K562 (cell line): ENCODE measurements at regions not wholly inside any gene's neighbourhood (a gene's known extent, or its start where the extent isn't known, plus 50 kb on each side); places are given as distances from the start of the nearest gene placed in this dataset.
A peak's percentile ranks its signal among the peaks of the same experiment; 100 is the strongest.

ENCODE experiments used
- ATAC-seq: fragments of 200-7000 bp; cut with Tn5 transposase; 3 replicates; pipeline ENCODE4 v1.9.1; 2020; ENCODE audit warnings: moderate library complexity
- BruUV-seq: library from RNA; stranded (reverse); fragments of 400-500 nt; replicated peaks from 2 replicates; lab custom pipeline; 2021; lab: Mats Ljungman, UMichigan
- CTCF ChIA-PET: fragments of 300-600 bp; formaldehyde crosslinking; extraction: SDS; loops from one replicate; lab custom pipeline; 2021; ENCODE audit warnings: low intra/inter-chr PET ratio; lab: Yijun Ruan, JAX
- POLR2A ChIA-PET: fragments of 300-600, 350-650 bp; sonication (Branson Sonifier 250); formaldehyde crosslinking; extraction: SDS; loops from one replicate; lab custom pipeline; 2021; ENCODE audit warnings: antibody characterized with exemption, inconsistent platforms; lab: Yijun Ruan, JAX
- DNase-seq, 4 experiments: peaks; one replicate each; pipeline versions ENCODE4 v3.0.0 to v3.0.0-alpha.2; 2011 to 2018; ENCODE audit warnings: low spot score in 3 of 4, mixed read lengths in 3 of 4; ENCODE audit errors: extremely low read depth in 1 of 4
- FAIRE-seq: peaks from 2 replicates; lab custom pipeline; 2011; peaks lifted over from hg19 to GRCh38; lab: Jason Lieb, UNC
- H2AFZ ChIP-seq: 2 replicates; pipeline ENCODE4 v1.6.0; 2011; ENCODE audit warnings: low read depth, low read length, control low read depth, inconsistent platforms
- H3K27ac ChIP-seq: fragments of 200-600 bp; 3 replicates; pipeline ENCODE4 v1.8.0; 2011; ENCODE audit warnings: low read depth, mild to moderate bottlenecking, control low read depth, inconsistent platforms, low read length, moderate library complexity, mixed read lengths; ENCODE audit errors: extremely low read depth
- H3K27me3 ChIP-seq, 2 experiments: fragments of 300-600 bp in 1 of 2; 2 replicates in 1 of 2; 3 replicates in 1 of 2; pipeline versions ENCODE4 v1.6.0 to v1.8.0; 2011; ENCODE audit warnings: inconsistent platforms in 2 of 2, low read length in 2 of 2, mild to moderate bottlenecking in 1 of 2, mixed read lengths in 1 of 2, moderate library complexity in 1 of 2; ENCODE audit not compliant: control insufficient read depth in 2 of 2, insufficient read depth in 2 of 2
- H3K36me3 ChIP-seq: fragments of 300-600 bp; 3 replicates; pipeline ENCODE4 v1.8.0; 2011; ENCODE audit warnings: mild to moderate bottlenecking, low read length, inconsistent platforms; ENCODE audit not compliant: control insufficient read depth, insufficient read depth
- H3K4me1 ChIP-seq, 2 experiments: fragments of 200-600 bp in 1 of 2; replicated peaks in 1 of 2; 2 replicates in 1 of 2; 3 replicates in 1 of 2; pipeline versions ENCODE4 v1.5.1 to v1.8.0; 2011; ENCODE audit warnings: inconsistent platforms in 2 of 2, low read length in 2 of 2, mild to moderate bottlenecking in 1 of 2, mixed read lengths in 1 of 2, moderate library complexity in 1 of 2; ENCODE audit not compliant: control insufficient read depth in 2 of 2, insufficient read depth in 2 of 2
- H3K4me2 ChIP-seq: 2 replicates; pipeline ENCODE4 v1.6.1; 2011; ENCODE audit warnings: low read length, control low read depth, inconsistent platforms, mixed read lengths; ENCODE audit not compliant: insufficient read depth
- H3K4me3 ChIP-seq: fragments of 200-600 bp; sonication (generic), shearing (Covaris generic); 2 replicates; pipeline ENCODE4 v1.5.1; 2016; ENCODE audit warnings: control low read depth, inconsistent platforms
- H3K79me2 ChIP-seq: fragments of 200-600 bp; 3 replicates; pipeline ENCODE4 v1.8.0; 2011; ENCODE audit warnings: low read length, inconsistent platforms; ENCODE audit not compliant: control insufficient read depth, insufficient read depth
- H3K9ac ChIP-seq, 2 experiments: 2 replicates each; pipeline versions ENCODE4 v1.6.0 to v1.6.1; 2011; ENCODE audit warnings: low read depth in 2 of 2, low read length in 2 of 2, control low read depth in 1 of 2, inconsistent platforms in 1 of 2, mild to moderate bottlenecking in 1 of 2, mixed read lengths in 1 of 2; ENCODE audit not compliant: insufficient read depth in 1 of 2
- H3K9me1 ChIP-seq: one replicate; pipeline ENCODE4 v1.6.0; 2011; ENCODE audit warnings: inconsistent platforms, mild to moderate bottlenecking, low read length, moderate library complexity; ENCODE audit not compliant: control insufficient read depth, insufficient read depth
- H3K9me3 ChIP-seq: replicated peaks from 2 replicates; pipeline ENCODE4 v1.5.1; 2011; ENCODE audit warnings: low read depth, low read length, inconsistent platforms; ENCODE audit not compliant: control insufficient read depth, insufficient read depth
- H4K20me1 ChIP-seq: replicated peaks from 2 replicates; pipeline ENCODE4 v1.6.1; 2011; ENCODE audit warnings: low read length, inconsistent platforms, mixed read lengths; ENCODE audit not compliant: control insufficient read depth, insufficient read depth
- BRF1 ChIP-seq: IDR thresholded peaks from 3 replicates; pipeline ENCODE4 v1.6.1; 2011; ENCODE audit warnings: borderline replicate concordance, mild to moderate bottlenecking; ENCODE audit not compliant: insufficient read length; ENCODE audit errors: extremely low read depth
- ESRRA ChIP-seq: fragments of 450-650 bp; IDR thresholded peaks from 2 replicates; pipeline ENCODE4 v1.6.1; 2014; ENCODE audit warnings: low read depth, mild to moderate bottlenecking, moderate library complexity, borderline replicate concordance
- HMBOX1 ChIP-seq: sonication (generic); IDR thresholded peaks from 2 replicates; pipeline ENCODE4 v1.6.1; 2016
- SPI1 ChIP-seq: IDR thresholded peaks from 2 replicates; pipeline ENCODE4 v1.6.1; 2011; ENCODE audit warnings: low read depth, low read length, control low read depth, borderline replicate concordance
- ZBTB40 ChIP-seq, 2 experiments: fragments of 450-650 bp in 1 of 2; sonication (generic) in 1 of 2; formaldehyde crosslinking in 1 of 2; IDR thresholded peaks; 2 replicates each; pipeline versions ENCODE4 v1.7.1 to v1.9.0; 2016 to 2022; ENCODE audit warnings: inconsistent platforms in 1 of 2, mild to moderate bottlenecking in 1 of 2, missing genetic modification reagents in 1 of 2
- ZKSCAN1 ChIP-seq: fragments of 150-350 bp; IDR thresholded peaks from 2 replicates; pipeline ENCODE4 v1.6.1; 2016; ENCODE audit warnings: low read depth, low read length
- ZNF384 ChIP-seq: IDR thresholded peaks from 2 replicates; pipeline ENCODE4 v1.6.1; 2012; ENCODE audit warnings: low read depth, low read length, improper control_type of control experiment
- WGBS: fragments of 100-300 bp; shearing (Covaris generic); methylation state at CpG from one replicate; pipeline ENCODE4 v1.1.6; 2016; ENCODE audit warnings: low coverage, mixed read lengths; ENCODE audit not compliant: insufficient coverage; ENCODE audit errors: missing lambda C conversion rate; 5-methylcytosine and 5-hydroxymethylcytosine counted together
- in situ Hi-C: fragments of 300-500 bp; cut with MboI; formaldehyde crosslinking; loops from 4 replicates; pipeline ENCODE4 v1.15.0; 2018; ENCODE audit warnings: inconsistent platforms, mixed read lengths
- intact Hi-C: fragments of 100-400 bp; cut with micrococcal nuclease; formaldehyde crosslinking; loops from 2 replicates; pipeline ENCODE4 v1.14.2; 2022

- BruUV-seq = no TSS peak
- H3K36me3 ChIP-seq = no peaks in the 10 kb centered on the region
- 3% methylated on average over 2 of the region's 2 CpGs for WGBS
Observed at GRCh38 chr7:27339478-27339877, 96.9 kb downstream of the EVX1 start.

More at GRCh38 chr7:27339478-27339877, 96.9 kb downstream of the EVX1 start:
- H2AFZ ChIP-seq = no peak overlapping the region
- H3K27me3 ChIP-seq = peaks cover 6 to 17% of the 10 kb centered on the region in 2 experiments; a peak in 4 of 5 replicates
- no peak overlapping the region for H3K4me2 ChIP-seq
- no peak overlapping the region for H3K9ac ChIP-seq
- TF ChIP-seq ZNF384 = 0 out of 2 replicates have a peak, but pooled peaks have one; percentile 19
- no peak for TF ChIP-seq BRF1
- no peak for TF ChIP-seq ZKSCAN1
- TF ChIP-seq HMBOX1 = peak; percentile 85
- peak; percentile 77 for TF ChIP-seq ZBTB40 (IDR thresholded peaks at IDR 0.05)
- no peak for TF ChIP-seq ZBTB40 (CRISPR knock-in tag; IDR thresholded peaks at IDR 0.05)
- 0 out of 2 replicates have a peak, but pooled peaks have one; percentile 19 for TF ChIP-seq ESRRA
- TF ChIP-seq SPI1 = 0 out of 2 replicates have a peak, but pooled peaks have one; percentile 36
- TF ChIP-seq, all 486 proteins: peak for 5
- FAIRE-seq = no peak
- Histone ChIP-seq H3K9me3 (no peaks in the 10 kb centered on the region), H3K4me3 (no peak overlapping the region), H3K79me2 (no peaks in the 10 kb centered on the region), H4K20me1 (no peaks in the 10 kb centered on the region), H3K9me1 (no peaks in the 10 kb centered on the region), H3K4me1 (no peaks in the 10 kb centered on the region), H3K27ac (no peak overlapping the region)
- CTCF ChIA-PET = no interaction called here
- POLR2A ChIA-PET = interaction anchor here (0.8 kb wide), 1 partner anchor 25 kb away, joined by 4 read pairs; no protein-coding TSS in a partner anchor
- no peak for ATAC-seq
- intact Hi-C loops = no loop called here
- in situ Hi-C loops = no loop called here
- no peak for DNase-seq
